RWPE2 (cell line): ENCODE measurements at regions not wholly inside any gene's neighbourhood (a gene's known extent, or its start where the extent isn't known, plus 50 kb on each side); places are given as distances from the start of the nearest gene placed in this dataset.

ENCODE experiments used
- ATAC-seq: fragments of 200-7000 bp; cut with Tn5 transposase; 3 replicates; pipeline ENCODE4 v1.9.1; 2021; ENCODE audit warnings: low read depth
- DNase-seq: peaks from one replicate; pipeline ENCODE4 v3.0.0-alpha.2; 2020; ENCODE audit warnings: low spot score
- H3K27ac ChIP-seq: fragments of 450-650 bp; 2 replicates; pipeline ENCODE4 v1.5.1; 2017; ENCODE audit warnings: mild to moderate bottlenecking; ENCODE audit not compliant: poor library complexity, severe bottlenecking
- H3K27me3 ChIP-seq: fragments of 250-450 bp; sonication (Bioruptor Pico); 2 replicates; pipeline ENCODE4 v1.5.1; 2021; ENCODE audit warnings: mild to moderate bottlenecking, moderate library complexity; ENCODE audit not compliant: insufficient read depth, poor library complexity, severe bottlenecking
- H3K36me3 ChIP-seq: fragments of 250-450 bp; sonication (Bioruptor Pico); 2 replicates; pipeline ENCODE4 v1.5.1; 2020; ENCODE audit warnings: low read depth, mild to moderate bottlenecking, moderate library complexity
- H3K4me1 ChIP-seq: fragments of 250-450 bp; sonication (Bioruptor Pico); 2 replicates; pipeline ENCODE4 v1.5.1; 2021; ENCODE audit warnings: mild to moderate bottlenecking, moderate library complexity; ENCODE audit not compliant: insufficient read depth, poor library complexity, severe bottlenecking
- H3K4me3 ChIP-seq: fragments of 250-450 bp; sonication (Bioruptor Pico); 2 replicates; pipeline ENCODE4 v1.5.1; 2021; ENCODE audit warnings: mild to moderate bottlenecking, moderate library complexity; ENCODE audit not compliant: severe bottlenecking
- H3K9me3 ChIP-seq: fragments of 250-450 bp; sonication (Bioruptor Pico); 2 replicates; pipeline ENCODE4 v1.5.1; 2021; ENCODE audit warnings: mild to moderate bottlenecking, moderate library complexity; ENCODE audit not compliant: severe bottlenecking
- TF ChIP-seq, protein P1 (sequence below): fragments of 450-650 bp; IDR thresholded peaks from one replicate; pipeline ENCODE4 v1.5.1; 2017; ENCODE audit warnings: mild to moderate bottlenecking, moderate library complexity; ENCODE audit not compliant: poor library complexity, severe bottlenecking

DNA sequence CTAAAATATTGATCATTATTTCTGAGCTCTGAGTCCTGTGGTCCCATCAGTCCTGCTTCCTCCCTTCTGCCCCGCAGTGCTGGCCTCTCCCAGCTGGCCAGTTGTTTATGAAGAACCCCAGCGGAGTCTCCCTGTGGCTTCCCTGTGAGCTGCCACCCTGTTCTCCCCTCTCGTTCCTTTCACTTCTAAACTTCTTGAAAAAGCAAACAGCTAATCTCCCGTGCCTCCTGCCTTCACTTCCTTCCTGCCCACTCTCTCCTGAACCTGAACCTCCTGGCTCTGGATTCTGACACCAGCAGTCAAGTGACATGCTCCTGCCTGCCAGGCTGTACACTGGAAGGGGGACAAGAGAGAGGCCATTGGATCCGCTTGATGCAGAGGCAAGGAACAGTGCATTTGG lies 63.7 kb upstream of the ZPBP start:
- no peak for DNase-seq
- no peak overlapping the region for H3K27ac ChIP-seq
- no peak for ATAC-seq
- no peaks in the 10 kb centered on the region for H3K4me1 ChIP-seq
- H3K4me3 ChIP-seq, result no peak overlapping the region
- H3K9me3 ChIP-seq, result no peaks in the 10 kb centered on the region
- TF ChIP-seq, protein P1, sequence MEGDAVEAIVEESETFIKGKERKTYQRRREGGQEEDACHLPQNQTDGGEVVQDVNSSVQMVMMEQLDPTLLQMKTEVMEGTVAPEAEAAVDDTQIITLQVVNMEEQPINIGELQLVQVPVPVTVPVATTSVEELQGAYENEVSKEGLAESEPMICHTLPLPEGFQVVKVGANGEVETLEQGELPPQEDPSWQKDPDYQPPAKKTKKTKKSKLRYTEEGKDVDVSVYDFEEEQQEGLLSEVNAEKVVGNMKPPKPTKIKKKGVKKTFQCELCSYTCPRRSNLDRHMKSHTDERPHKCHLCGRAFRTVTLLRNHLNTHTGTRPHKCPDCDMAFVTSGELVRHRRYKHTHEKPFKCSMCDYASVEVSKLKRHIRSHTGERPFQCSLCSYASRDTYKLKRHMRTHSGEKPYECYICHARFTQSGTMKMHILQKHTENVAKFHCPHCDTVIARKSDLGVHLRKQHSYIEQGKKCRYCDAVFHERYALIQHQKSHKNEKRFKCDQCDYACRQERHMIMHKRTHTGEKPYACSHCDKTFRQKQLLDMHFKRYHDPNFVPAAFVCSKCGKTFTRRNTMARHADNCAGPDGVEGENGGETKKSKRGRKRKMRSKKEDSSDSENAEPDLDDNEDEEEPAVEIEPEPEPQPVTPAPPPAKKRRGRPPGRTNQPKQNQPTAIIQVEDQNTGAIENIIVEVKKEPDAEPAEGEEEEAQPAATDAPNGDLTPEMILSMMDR, result no peak
- no peaks in the 10 kb centered on the region for H3K27me3 ChIP-seq
- no peaks in the 10 kb centered on the region for H3K36me3 ChIP-seq

DNA sequence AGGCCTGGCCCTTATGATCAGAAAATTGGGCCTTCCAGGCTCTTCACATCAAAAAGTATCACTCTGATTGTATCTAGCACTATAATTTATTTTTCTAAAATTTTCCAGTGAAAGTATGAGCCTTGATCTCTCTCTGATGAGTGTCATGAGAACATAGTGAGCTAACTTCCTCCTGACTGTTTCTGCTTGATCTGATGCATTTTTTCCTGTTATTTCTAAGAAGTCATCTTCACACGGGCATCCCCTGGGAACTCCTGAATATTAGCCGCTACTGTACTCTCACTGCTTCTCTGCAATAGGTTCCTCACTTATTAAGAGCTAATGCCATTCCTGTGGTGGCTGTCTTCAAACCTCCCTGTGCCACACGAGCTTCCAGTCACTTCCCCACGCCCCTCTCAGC lies 63.1 kb upstream of the ZPBP start:
- H3K9me3 ChIP-seq, result no peaks in the 10 kb centered on the region
- no peaks in the 10 kb centered on the region for H3K36me3 ChIP-seq
- no peak overlapping the region for H3K27ac ChIP-seq
- no peak for DNase-seq
- no peaks in the 10 kb centered on the region for H3K4me1 ChIP-seq
- no peak for ATAC-seq
- no peaks in the 10 kb centered on the region for H3K27me3 ChIP-seq
- H3K4me3 ChIP-seq, result no peak overlapping the region
- TF ChIP-seq, protein P1, result no peak

DNA sequence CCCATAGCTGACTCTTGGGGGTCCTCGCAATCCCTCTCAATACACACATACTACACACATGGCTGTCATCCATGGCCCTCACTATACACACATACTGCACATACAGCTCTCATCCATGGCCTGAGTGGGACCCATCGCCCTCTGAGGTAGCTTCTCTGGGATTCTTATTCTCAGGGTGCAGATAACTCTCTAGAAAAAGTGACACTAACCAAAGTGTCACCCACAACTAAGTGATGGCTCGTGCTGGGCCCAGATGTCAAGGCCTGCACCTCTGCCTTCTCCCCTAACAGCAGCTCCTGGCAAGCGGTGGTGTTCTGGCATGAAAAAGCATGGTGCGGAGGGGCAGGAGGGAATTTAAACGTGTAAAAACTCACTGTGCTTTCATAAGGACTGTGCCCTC lies 62.7 kb upstream of the ZPBP start:
- TF ChIP-seq, protein P1, result no peak
- Histone ChIP-seq H3K4me3 (no peak overlapping the region), H3K4me1 (no peaks in the 10 kb centered on the region), H3K27ac (no peak overlapping the region), H3K9me3 (no peaks in the 10 kb centered on the region), H3K36me3 (no peaks in the 10 kb centered on the region), H3K27me3 (no peaks in the 10 kb centered on the region)
- no peak for ATAC-seq
- no peak for DNase-seq

DNA sequence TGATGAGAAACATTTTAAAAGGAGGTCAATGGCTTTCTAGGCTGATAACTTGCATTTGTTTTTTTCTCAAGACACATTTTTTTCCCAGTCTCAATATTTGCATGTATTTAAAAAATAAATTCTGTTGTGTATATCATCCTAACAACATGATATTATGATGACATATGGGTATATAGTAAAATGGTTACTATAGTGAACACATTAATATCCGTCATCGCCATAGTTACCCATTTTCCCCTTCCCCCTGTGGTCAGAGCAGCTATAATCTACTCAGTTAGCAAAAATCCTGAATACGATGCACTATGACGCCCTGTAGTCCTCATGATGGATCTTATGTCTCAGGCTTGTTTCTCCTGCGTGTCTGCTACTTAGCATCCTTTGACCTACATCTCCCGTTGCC lies 60.9 kb upstream of the ZPBP start:
- ATAC-seq, result no peak
- no peaks in the 10 kb centered on the region for H3K4me1 ChIP-seq
- no peaks in the 10 kb centered on the region for H3K27me3 ChIP-seq
- no peaks in the 10 kb centered on the region for H3K9me3 ChIP-seq
- no peak overlapping the region for H3K4me3 ChIP-seq
- TF ChIP-seq, protein P1, result no peak
- H3K36me3 ChIP-seq, result no peaks in the 10 kb centered on the region
- H3K27ac ChIP-seq, result no peak overlapping the region
- no peak for DNase-seq

DNA sequence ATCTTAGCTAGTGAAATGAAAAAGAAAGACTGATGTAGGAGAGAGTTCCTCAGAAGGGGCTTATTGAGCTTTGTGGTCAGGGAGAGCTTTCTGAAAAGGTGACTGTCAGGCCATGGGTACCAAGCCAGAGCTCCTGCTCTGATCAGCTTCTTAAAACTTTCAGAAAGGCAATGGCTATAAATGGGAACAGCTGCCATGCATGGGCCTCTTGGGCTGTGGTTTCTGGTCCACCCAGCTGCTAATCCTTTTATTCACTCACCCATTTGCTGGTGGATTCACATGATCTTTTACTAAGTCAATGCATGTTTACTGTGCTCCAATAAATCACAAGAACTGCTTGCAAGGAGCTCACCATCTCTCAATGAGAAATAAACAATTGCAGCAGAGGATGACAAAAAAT lies 60.1 kb upstream of the ZPBP start:
- Histone ChIP-seq H3K4me1 (no peaks in the 10 kb centered on the region), H3K9me3 (no peaks in the 10 kb centered on the region), H3K4me3 (no peak overlapping the region), H3K27ac (no peak overlapping the region), H3K36me3 (no peaks in the 10 kb centered on the region), H3K27me3 (peaks cover 6% of the 10 kb centered on the region)
- no peak for ATAC-seq
- TF ChIP-seq, protein P1, result no peak
- no peak for DNase-seq
